ENCODE measurements at regions not wholly inside any gene's neighbourhood (a gene's known extent, or its start where the extent isn't known, plus 50 kb on each side); places are given as distances from the start of the nearest gene placed in this dataset.
"Not testable (repeated sequence)": the region's sequence is repeated elsewhere in the genome, so short reads cannot be mapped to it uniquely, and the experiment has no call there.

GRCh38 chr18:70822691-70823090 lies 533.8 kb downstream of the SOCS6 start:
- DNase-seq: no peak

DNA sequence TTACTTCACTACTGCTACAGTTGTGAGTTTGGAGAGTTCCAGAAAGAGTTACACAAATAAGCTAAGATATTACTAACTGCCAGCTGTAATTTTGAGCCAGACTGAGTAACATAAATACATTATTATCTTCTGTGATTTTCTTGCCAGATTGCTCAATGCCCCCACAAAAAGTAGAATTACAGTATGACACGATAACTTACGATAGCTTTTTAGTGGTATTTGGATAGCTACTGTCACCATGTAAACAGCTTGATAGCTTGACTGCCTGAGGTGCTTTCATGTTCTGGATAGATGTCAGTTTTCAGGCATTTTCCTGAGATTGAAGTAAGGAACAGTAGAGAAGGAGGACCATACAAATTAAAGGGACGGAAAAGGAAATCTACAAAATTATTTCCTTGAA lies 533.3 kb downstream of the SOCS6 start:
- DNase-seq: no peak

DNA sequence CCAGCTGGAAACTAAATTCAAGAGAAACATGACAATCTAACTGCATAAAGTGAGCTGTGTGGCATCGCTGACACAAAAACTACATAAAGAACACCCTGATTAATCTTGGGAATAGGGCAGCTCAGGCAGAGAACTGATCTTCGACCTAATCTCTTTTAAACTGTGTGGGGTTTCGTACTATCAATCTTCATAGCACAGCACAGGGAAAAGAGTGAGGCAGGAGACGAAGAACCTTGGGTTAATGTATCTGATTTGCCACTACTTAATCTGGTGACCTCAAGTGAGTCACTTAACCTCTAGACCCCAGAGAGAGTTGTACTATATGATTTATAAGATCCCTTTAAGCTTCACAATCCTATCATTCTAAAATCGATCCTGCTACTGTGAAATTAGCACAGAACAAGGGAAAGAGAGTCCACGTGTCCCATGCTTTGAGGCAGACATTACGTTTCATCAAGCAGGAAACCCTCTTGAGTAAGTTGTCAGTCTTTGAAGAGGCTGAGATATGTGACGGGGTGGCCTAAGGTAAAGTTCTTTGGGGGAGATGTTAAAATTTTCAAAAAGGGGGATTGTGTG lies 519.7 kb downstream of the SOCS6 start:
- no peak for DNase-seq

DNA sequence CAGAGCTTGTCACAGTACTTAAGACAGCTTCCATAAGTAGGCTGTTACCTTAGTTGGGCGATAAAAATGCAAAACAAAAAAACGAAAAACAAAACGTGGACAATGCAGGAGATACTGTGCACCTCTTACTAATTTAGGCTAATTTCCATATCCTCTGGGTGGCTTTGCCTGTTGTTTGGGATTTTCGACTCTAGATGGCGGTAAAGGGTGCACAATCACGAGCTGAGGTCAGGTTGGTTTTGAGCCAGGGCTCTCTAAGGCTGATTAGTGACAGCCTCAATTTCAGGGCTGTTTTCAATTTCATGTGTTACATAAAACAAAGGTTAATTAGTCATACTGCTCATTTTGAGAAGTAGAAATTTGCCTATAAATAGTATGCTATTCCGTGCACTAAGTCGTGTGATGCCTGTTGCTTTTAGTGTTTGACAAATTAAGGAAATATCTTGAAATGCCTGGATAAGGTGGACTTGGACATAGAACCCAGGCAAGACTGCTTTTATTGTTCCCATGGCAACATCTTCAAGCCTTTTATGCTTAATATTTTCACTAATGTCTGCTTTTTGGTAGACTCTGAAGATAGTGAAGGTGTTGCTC lies 493.1 kb downstream of the SOCS6 start:
- DNase-seq: peak; percentile 20 to 46 (median 23)

- DNase-seq: not testable (repeated sequence)
Measured at GRCh38 chr18:70766254-70766653, 477.4 kb downstream of the SOCS6 start.

GRCh38 chr18:70762812-70763211 lies 474.0 kb downstream of the SOCS6 start:
- DNase-seq: no peak

DNA sequence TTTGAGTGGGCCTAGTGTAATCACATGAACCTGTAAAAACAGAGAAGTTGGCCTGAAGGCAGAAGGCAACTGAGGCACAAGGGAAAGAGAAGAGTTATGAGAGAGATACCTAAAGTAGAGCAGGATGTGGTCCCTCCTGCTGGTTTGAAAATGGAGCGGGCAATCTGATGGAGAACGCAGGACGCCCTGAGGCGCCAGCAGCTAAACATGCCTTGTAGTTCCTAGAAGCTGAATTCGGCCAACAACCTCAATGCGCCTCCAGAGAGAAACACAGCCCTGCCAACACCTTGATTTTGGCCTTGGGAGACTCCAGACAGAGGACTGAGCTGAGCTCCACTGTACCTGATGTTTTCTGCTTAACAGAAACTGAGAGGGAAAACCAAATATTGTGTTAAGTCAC lies 469.9 kb downstream of the SOCS6 start:
- DNase-seq: no peak

DNA sequence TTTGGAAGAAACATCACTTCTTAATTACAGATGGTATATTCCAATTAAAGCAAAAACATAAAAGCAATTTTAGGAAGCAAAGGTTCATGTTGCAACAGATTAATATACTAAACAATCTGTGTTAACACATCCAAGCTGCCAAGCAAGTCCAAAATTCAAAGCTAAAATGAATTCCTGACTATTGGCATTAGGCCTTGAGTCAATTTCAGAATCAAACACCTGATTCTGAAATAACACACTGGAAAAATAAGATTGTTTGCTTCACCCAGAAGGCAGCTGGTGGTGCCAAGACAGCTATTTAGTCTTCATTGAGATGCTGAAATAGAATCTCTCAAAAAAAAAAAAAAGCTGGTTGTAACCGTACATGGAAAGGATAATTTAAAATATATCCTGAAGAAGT lies 465.6 kb downstream of the SOCS6 start:
- no peak for DNase-seq

DNA sequence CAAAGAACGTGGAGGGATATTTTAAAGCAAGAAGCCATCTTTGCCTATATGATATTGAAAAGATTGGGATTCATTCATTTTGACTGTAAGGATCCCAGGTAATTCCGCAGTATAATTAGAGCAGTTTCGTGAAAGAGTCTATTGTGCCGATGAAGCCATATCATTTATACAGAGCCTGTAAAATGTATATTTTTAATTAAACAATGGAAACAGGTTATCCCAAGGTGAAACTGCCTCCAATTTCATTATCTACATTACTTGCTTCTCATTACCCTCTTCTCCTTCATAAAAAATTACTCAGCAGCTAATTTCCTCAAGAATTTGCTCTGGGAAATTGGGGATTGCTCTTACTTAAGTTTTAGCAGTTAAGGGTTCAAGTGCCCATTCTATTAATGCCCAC lies 444.1 kb downstream of the SOCS6 start:
- DNase-seq: no peak

DNA sequence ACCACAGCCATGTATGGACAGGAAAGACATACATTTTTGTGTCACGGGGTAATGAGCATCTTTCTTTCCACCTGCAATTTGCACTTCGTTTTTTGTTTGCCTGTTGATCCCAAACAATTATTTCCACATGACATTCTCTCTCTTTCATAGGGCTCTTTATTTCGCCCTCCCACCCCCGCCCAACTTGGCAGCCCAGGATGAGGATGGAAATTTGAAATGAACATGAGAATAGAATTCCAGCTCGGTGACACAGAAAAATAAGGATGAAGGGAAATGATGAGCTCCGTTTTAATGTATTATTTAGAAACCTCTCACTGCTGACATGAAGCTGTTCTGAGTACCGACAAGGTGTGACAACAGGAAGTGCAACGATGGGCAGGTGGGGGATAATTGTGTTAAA lies 443.3 kb downstream of the SOCS6 start:
- no peak for DNase-seq

DNA sequence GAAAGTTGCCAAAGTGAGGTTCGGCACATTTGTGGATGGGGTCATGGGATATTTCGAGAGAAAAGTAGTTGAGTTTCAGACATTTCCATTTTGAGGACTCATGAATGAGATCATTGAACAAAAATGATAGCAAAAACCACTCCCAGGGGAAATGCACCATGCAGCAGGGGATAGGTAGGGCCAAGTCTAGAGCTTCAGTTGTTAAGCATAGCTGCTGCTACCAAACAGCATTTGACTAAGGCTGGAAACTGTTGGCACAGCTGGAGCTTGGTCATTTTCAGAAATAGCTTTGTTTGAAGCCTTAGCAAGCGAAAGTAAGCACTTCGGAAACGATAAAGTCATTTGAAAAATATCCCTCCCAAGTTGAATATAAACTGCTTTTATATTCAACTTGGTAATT lies 431.8 kb downstream of the SOCS6 start:
- DNase-seq: no peak

DNA sequence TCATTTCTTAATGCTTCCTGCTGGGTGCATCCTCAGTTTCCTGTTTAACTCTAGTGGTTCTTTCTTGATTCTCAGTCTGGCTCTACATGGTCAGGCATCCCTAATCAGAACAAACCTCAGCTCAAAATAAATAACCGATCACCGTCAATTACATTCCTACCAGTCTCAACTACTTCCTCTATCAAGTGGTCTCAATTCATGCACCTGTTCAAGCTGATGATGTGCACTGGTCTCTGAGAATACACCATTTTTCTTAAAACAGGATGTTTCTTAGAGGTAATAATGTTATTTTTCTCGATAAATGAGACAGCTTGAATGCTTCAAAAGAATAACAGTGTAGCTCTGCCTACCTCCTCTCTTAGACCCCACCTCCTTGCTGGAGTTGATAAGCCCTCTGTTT lies 420.9 kb downstream of the SOCS6 start:
- no peak for DNase-seq

- DNase-seq: no peak
Measured at GRCh38 chr18:70709144-70709543, 420.3 kb downstream of the SOCS6 start.

GRCh38 chr18:70705831-70706416 lies 417.1 kb downstream of the SOCS6 start:
- no peak for DNase-seq

DNA sequence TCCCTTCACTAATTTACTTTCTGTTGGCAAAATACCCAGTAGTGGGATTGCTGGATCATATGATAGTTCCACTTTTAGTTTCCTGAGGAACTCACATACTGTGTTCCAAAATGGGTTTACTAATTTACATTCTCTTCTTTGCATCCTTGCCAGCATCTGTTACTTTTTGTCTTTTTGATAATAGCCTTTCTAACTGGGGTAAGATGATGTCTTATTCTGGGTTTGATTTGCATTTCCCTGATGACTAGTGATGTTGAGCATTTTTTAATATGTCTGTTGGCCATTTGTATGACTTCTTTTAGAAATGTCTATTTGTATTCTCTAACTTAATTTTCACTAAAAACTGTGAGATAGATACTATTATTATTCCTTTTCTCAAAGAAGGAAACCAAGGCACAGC lies 411.7 kb downstream of the SOCS6 start:
- no peak for DNase-seq

GRCh38 chr18:70698574-70698973 lies 409.7 kb downstream of the SOCS6 start:
- DNase-seq: no peak

GRCh38 chr18:70693246-70693645 lies 404.4 kb downstream of the SOCS6 start:
- peak in 1 of 3 donors; percentile 13 for DNase-seq

GRCh38 chr18:70689765-70690164 lies 400.9 kb downstream of the SOCS6 start:
- DNase-seq: not testable (repeated sequence)

DNA sequence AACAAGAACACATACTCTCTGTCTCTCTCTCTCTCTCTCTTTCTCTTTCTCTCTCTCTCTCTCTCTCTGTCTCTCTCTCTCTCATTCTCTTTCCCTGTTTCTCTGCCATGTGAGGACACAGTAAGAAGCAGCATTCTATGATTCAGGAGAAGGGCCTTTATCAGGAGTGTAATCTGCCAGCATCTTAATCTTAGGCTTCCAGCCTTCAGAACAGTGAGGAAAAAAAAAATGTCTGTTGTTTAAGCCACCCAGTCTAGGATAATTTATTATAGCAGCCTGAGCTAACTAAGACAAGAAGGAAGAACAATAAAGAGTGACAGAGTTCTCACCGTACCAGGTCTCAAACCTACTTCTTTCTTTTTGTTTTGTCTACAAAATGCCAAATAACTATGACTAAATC lies 399.4 kb downstream of the SOCS6 start:
- DNase-seq: no peak

- no peak for DNase-seq
Measured at GRCh38 chr18:70684821-70685220, 396.0 kb downstream of the SOCS6 start.

- no peak for DNase-seq
Measured at GRCh38 chr18:70683263-70683662, 394.4 kb downstream of the SOCS6 start.

GRCh38 chr18:70674896-70675295 lies 386.1 kb downstream of the SOCS6 start:
- DNase-seq: no peak

DNA sequence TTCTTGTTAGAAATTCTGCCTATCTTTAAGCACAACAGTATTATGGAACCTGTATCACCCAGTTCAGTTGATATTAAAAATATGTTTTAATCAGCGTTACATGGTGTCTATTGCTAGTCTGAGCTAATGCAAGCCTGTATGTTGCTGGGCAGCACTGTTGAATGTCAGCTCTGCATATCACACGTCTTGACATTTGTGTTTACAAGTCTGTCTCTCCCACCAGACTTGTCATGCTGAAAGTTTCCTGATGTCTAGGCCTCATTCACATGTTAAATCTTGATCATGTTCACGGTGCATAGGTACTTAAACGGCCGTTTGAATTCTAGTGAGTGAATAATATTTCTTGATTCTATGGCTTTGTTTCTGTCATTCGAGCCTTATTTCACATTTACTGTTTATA lies 385.0 kb downstream of the SOCS6 start:
- DNase-seq: no peak

DNA sequence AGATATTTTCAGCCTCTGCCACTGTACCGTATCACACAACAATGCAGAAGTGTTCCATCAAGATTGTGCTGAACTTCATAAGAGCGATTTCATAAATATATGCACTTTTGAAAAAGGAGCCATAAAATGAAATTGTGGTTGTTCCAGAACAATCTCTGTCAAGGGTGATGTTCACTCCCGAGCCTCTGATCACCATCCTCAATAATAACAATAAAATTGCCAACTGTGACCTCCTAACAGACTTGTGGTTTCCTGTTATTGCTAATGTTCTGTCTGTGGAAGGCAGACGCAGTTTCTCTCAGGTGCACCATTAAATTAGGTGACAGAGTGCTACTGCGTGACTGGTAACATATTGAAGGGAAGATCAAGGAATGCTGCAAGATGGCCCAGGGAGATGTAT lies 383.7 kb downstream of the SOCS6 start:
- no peak for DNase-seq

Measured in muscle of back (tissue), 3 donors.